Panc1 (cell line): ENCODE measurements at regions not wholly inside any gene's neighbourhood (a gene's known extent, or its start where the extent isn't known, plus 50 kb on each side); places are given as distances from the start of the nearest gene placed in this dataset.

ENCODE experiments used
- ATAC-seq: fragments of 200-7000 bp; cut with Tn5 transposase; 2 replicates; pipeline ENCODE4 v1.9.1; 2020; ENCODE audit warnings: mild to moderate bottlenecking, moderate library complexity
- BruUV-seq: library from RNA; stranded (reverse); fragments of 400-500 nt; replicated peaks from 2 replicates; lab custom pipeline; 2021; lab: Mats Ljungman, UMichigan
- CTCF ChIA-PET: fragments of 300-600 bp; sonication (Branson Sonifier 250); formaldehyde crosslinking; loops from one replicate; lab custom pipeline; 2022; ENCODE audit warnings: antibody characterized with exemption; lab: Charles Lee
- POLR2A ChIA-PET: fragments of 300-600 bp; sonication (Branson Sonifier 250); formaldehyde crosslinking; loops from one replicate; lab custom pipeline; 2022; ENCODE audit warnings: antibody characterized with exemption; lab: Charles Lee
- DNase-seq: peaks from one replicate; pipeline ENCODE4 v3.0.0-alpha.2; 2010; ENCODE audit warnings: low read depth, low spot score
- H3K27ac ChIP-seq: 2 replicates; pipeline ENCODE4 v1.5.1; 2011; ENCODE audit warnings: mild to moderate bottlenecking, low read length, inconsistent platforms
- H3K27me3 ChIP-seq: fragments of 200-500 bp; sonication (Bioruptor generic); 2 replicates; pipeline ENCODE4 v1.6.0; 2014; ENCODE audit warnings: low read length, inconsistent platforms; ENCODE audit not compliant: control insufficient read depth, insufficient read depth
- H3K36me3 ChIP-seq: fragments of 200-500 bp; sonication (Bioruptor generic); 2 replicates; pipeline ENCODE4 v1.5.1; 2014; ENCODE audit warnings: inconsistent platforms, mild to moderate bottlenecking, low read length, moderate library complexity; ENCODE audit not compliant: control insufficient read depth, insufficient read depth
- H3K4me1 ChIP-seq: 2 replicates; pipeline ENCODE4 v1.5.1; 2011; ENCODE audit warnings: inconsistent platforms, mild to moderate bottlenecking, low read length, moderate library complexity; ENCODE audit not compliant: control insufficient read depth, insufficient read depth
- H3K4me3 ChIP-seq, 2 experiments: 2 replicates each; pipeline ENCODE4 v1.5.1; 2011 to 2012; ENCODE audit warnings: low read depth in 2 of 2, low read length in 2 of 2, mild to moderate bottlenecking in 2 of 2, inconsistent platforms in 1 of 2, moderate library complexity in 1 of 2
- H3K9me3 ChIP-seq: fragments of 200-500 bp; sonication (Bioruptor generic); 2 replicates; pipeline ENCODE4 v1.5.1; 2014; ENCODE audit warnings: low read depth, mild to moderate bottlenecking, inconsistent platforms, low read length, moderate library complexity; ENCODE audit not compliant: control insufficient read depth, insufficient read depth
- CTCF ChIP-seq: fragments of 450-650 bp; IDR thresholded peaks from 2 replicates; pipeline ENCODE4 v1.5.1; 2017; ENCODE audit warnings: mild to moderate bottlenecking
- POLR2AphosphoS5 ChIP-seq: IDR thresholded peaks from 2 replicates; pipeline ENCODE4 v1.6.1; 2012; ENCODE audit warnings: mild to moderate bottlenecking, low read depth, low read length, moderate library complexity
- REST ChIP-seq, 2 experiments: IDR thresholded peaks; 2 replicates each; pipeline ENCODE4 v1.6.1; 2011 to 2012; ENCODE audit warnings: low read depth in 2 of 2, control low read depth in 1 of 2, low read length in 1 of 2, mild to moderate bottlenecking in 1 of 2, moderate library complexity in 1 of 2; ENCODE audit not compliant: insufficient read depth in 1 of 2
- SIN3A ChIP-seq: IDR thresholded peaks from 2 replicates; pipeline ENCODE4 v1.6.1; 2012; ENCODE audit warnings: low read depth, mild to moderate bottlenecking, low read length, moderate library complexity, borderline replicate concordance; ENCODE audit not compliant: insufficient read depth
- TCF7L2 ChIP-seq: IDR thresholded peaks from 2 replicates; pipeline ENCODE4 v1.6.1; 2011; ENCODE audit warnings: mild to moderate bottlenecking, low read depth, low read length, inconsistent platforms
- in situ Hi-C: cut with HindIII; loops from 2 replicates; pipeline ENCODE4 v1.10.0; 2016; ENCODE audit warnings: low sequenced_read_pairs, low pct_unique_long_range_greater_than_20kb
- intact Hi-C: fragments of 100-400 bp; cut with micrococcal nuclease; formaldehyde crosslinking; loops from one replicate; pipeline ENCODE4 v1.10.0; 2022; ENCODE audit not compliant: unreplicated experiment

- intact Hi-C loops, result no loop called here
- BruUV-seq, result no TSS peak
- TF ChIP-seq TCF7L2 (no peak), REST (IDR thresholded peaks at IDR 0.05; ENCODE audit: insufficient read depth in 1 of 2, low read depth in 2 of 2, low read length in 1 of 2) (no peak), CTCF (no peak), SIN3A (no peak), POLR2AphosphoS5 (no peak)
- ATAC-seq, result no peak
- no peak overlapping the region for H3K27ac ChIP-seq
- no peaks in the 10 kb centered on the region for H3K4me1 ChIP-seq
- ChIA-PET CTCF (no interaction called here), POLR2A (no interaction called here)
- no peaks in the 10 kb centered on the region for H3K9me3 ChIP-seq
- in situ Hi-C loops, result no loop called here
- no peak for DNase-seq
- H3K36me3 ChIP-seq, result no peaks in the 10 kb centered on the region
- no peaks in the 10 kb centered on the region for H3K27me3 ChIP-seq
- H3K4me3 ChIP-seq, result no peak overlapping the region
Observed at GRCh38 chr4:181911420-181911819, 331.8 kb upstream of the TENM3 start.

- no peak for ATAC-seq
- H3K27me3 ChIP-seq, result no peaks in the 10 kb centered on the region
- H3K36me3 ChIP-seq, result no peaks in the 10 kb centered on the region
- H3K27ac ChIP-seq, result no peak overlapping the region
- no peak overlapping the region for H3K4me3 ChIP-seq
- BruUV-seq, result no TSS peak
- CTCF ChIA-PET, result no interaction called here
- no peaks in the 10 kb centered on the region for H3K9me3 ChIP-seq
- POLR2A ChIA-PET, result no interaction called here
- intact Hi-C loops, result no loop called here
- H3K4me1 ChIP-seq, result no peaks in the 10 kb centered on the region
- no peak for TF ChIP-seq SIN3A
- no peak for TF ChIP-seq POLR2AphosphoS5
- no peak for TF ChIP-seq REST (IDR thresholded peaks at IDR 0.05; ENCODE audit: insufficient read depth in 1 of 2, low read depth in 2 of 2, low read length in 1 of 2)
- TF ChIP-seq TCF7L2, result no peak
- no peak for TF ChIP-seq CTCF
- in situ Hi-C loops, result no loop called here
- no peak for DNase-seq
Observed at GRCh38 chr4:181933471-181933870, 309.7 kb upstream of the TENM3 start.
